GM21786 (cell line): ENCODE measurements at regions not wholly inside any gene's neighbourhood (a gene's known extent, or its start where the extent isn't known, plus 50 kb on each side); places are given as distances from the start of the nearest gene placed in this dataset.

Source experiments
- ATAC-seq: cut with Tn5 transposase; IDR thresholded peaks from one replicate; pipeline ENCODE4 v1.9.1; 2021; ENCODE audit not compliant: unreplicated experiment

DNA sequence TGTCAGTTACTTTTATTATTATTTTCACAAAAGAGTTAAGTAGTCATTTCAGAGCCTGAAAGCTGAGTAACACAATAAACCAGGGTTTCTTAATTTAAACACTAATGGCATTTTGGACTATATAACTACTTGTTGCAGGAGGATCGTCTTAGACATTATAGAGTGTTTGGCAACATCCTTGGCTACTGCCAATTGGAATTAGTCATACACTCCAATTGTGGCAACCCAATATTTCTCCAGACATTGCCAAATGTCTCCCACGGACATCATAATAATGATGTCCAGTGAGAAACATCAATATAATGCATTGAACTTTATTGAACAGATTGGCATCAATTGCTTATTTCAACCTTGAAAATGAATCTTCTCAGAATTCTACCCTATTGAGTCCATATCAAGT, 441.9 kb upstream of the ADGRL4 start:
- ATAC-seq: no peak

DNA sequence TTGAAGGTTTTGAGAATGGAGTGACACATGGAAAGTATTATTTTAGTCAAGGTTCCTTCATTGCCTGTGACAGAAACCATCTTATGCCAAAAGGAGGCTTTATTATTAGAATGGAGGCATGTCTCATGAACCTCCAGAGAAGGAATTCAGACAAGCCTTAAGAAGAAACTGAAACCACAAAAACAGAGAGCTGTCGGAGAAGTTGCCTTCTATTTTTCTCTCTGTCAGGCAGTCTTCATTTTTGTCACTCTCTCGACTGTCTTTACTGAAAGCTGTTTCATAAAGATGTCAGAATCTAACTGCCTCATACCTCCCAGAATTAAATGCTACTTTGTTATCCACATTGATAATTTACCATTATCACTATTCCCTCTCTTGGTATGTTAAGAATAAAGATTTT, 434.7 kb upstream of the ADGRL4 start:
- ATAC-seq: no peak

DNA sequence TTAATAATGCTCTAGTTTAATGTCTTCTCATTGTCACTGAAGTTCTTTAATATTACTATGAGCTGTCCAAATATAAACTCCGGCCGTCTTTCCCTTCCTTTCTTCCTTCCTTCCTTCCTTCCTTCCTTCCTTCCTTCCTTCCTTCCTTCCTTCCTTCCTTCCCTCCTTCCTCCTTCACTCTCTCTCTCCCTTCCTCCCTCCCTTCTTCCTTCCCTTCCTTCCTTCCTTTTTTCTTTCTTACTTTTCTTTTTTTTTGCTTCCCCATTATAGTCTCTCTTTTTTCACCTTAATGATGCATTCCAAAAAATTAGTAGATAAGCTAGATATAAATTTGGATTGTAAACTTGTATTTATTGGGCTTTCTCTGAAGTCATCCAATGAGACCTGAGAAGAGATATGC, 431.0 kb upstream of the ADGRL4 start:
- no peak for ATAC-seq

DNA sequence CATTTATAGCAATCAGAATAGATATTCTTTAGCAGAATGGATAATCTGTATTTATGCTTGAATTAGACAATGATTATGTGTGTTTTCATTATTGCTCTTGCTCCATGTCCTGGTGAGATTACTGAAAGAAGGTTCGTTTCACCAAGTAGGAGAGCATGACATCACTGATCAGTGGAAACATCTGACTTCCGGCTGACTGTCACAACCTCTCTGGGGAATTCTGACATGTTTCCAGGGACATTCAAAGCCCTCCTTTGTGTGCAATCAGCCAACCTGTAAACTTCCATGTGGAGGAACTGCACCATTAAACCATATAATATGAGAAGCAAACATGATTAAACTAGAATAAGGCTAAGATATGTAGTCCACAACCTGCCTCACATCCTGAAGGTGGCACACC, 424.8 kb upstream of the ADGRL4 start:
- no peak for ATAC-seq

DNA sequence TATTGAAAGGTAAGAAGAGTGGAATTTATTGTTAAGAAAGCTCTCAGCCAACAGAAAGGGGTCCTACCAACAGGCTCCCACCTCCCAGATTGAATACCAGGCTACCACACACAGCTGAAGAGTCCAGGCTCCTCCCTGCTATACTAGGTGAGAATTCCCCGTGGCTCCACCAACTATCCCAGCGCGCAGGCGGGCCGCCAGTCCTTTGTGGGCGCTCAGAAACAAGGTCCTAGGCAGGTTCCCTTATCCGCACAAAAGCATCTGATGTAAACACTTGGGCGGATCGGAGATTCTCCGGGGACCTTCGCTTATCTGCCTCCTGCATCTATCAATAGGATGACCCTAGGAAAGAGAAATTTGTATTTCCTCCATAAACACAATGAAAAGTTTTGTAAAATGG, 423.9 kb upstream of the ADGRL4 start:
- no peak for ATAC-seq

DNA sequence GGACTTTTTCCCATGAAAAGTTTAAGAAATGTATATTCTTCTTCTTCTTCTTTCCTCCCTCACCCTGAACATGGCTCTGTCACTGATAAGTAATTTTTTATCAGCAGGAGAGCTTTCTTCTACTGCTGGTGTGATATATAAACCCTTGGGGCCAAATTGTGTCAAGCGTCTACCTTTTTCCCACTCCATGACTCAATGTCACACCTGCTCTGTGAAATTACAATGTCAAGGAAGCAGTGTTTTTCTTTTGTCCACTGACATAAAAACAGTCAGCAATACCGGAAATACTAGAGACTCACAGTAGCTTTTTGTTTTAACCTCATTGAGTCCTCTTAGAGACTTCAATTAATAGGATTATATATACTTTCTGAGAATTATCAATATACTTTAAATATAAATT, 416.2 kb upstream of the ADGRL4 start:
- ATAC-seq: no peak

DNA sequence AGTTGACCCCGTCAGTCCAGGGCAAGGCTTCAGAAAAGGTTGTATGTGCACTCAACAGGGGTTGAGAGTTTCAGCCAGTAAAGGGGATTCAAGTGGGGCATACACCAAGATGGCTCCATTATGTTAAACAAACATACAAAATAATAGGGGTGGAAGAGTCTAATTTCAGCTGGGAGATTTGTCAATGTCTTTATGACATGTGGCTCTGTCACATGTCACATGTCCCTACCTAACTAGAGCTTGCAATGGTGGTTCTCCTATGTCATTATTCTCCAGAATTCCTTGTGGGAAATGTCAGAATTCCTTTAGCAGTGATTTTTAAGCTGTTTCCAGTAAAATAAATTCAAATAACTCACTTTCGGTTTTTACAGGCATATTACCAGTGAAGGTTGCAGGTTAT, 392.0 kb upstream of the ADGRL4 start:
- ATAC-seq: no peak

DNA sequence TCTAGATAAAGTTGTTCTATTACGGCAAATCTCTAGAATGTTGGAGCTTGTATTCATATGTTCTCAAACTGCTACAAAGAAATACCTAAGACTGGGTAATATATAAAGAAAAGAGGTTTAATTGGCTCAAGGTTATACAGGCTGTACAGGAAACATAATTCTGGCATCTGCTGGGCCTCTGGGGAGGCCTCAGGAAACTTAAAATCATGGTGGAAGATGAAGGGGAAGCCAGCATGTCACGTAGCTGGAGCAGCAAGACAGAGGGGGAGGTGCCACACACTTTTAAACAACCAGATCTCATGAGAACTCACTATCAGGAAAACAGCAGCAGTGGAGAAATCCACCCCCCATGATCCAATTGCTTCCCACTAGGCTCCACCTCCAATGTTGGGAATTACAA, 390.4 kb upstream of the ADGRL4 start:
- no peak for ATAC-seq

DNA sequence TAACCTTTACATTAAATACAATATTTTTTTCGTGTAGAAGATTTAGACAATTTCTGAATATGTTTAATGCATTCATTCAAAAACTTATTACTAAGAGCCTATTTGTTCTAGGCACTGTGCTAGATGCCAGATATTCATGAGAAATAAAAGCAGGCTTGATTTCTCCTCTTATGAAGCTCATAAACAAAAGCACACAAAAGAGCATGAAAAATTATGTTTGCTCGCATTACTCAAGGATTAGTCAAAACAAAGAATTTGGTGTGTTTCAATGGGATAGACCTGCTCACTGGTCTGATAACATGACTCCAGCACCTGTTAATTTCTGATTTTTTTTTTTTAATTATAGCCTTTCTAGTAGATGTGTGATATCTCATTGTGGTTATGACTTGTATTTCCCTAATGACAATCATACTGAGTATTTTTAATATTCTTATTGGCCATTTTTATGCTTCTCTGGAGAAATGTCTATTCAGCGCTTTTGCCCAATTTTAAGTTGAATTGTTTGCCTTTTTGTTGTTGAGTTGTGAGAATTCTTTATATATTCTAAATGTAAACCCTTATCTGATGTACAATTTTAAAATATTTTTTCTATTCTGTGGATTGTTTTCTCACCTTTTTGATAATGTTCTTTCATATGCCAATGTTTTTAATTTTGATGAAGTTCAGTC, 382.3 kb upstream of the ADGRL4 start:
- ATAC-seq: no peak

DNA sequence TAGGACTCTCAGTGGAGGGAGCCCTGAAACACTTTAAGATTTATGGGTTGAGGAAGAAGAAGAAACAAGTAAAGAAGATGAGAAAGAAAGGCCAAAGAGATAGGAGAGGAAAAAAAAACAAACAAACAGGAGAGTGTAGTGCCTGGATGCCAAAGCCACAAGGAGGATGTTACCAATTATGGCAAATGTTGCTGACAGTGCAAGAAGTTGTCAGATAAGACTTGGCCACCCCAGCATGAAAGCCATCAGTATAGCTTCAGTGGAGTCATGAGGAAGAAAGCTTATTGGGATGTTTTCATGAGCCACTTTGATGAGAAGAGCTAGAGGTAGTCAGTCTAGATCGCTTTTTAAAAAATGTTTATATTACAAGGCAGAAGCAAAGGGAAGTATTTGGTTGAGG, 380.2 kb upstream of the ADGRL4 start:
- ATAC-seq: no peak

DNA sequence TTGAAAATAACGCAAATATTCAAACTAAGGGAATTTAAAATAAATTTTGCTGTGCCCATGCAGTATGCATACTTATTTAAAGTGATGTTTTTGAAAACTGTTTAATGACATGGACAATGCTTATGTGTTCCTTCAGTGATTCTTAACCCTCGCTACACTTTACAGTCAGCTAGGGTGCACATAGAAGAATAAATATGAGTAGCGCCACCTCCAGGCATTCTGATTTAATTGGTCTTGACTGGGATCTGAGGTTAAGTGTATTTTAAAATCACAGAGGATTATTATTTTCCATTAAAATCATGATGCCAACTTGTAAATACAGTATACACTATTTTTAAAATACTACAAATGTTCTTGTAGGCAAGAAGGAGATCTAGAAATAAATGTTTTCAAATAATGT, 373.5 kb upstream of the ADGRL4 start:
- no peak for ATAC-seq

DNA sequence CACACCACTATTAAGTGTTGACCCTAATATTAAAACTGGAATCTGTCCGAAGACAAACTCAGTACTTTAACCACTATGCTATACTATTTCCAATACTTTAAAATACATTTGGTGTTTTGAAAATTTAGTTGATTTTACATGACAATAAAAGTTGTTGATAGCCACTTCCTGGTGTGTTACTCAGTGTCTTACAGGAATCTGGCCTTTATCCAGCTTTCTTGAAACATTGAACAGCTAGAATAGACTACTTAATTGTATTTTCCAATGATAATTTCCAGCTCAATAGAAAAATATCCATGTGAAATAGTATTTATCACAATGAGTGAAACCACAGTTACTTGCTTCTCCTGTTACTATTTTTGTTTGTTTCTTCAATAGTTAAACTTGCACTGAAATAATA, 369.6 kb upstream of the ADGRL4 start:
- no peak for ATAC-seq

DNA sequence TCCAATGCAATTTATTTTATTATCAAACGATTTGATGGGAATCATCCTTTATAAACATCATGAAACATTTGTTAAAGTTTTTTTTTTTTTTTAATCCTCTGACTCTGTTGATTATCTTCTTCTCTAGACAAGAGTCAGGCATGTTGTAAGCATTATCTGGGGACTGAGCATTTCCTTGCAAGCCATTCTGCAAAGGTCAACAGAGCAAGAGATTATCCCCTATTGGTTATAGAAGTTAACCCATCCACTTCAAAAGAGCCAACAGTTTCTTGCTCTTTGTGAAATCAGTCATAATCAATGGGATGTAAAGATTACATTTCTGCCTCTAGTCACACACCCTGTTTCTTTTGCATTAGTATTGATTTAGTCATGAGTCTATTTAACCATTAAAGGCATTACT, 368.8 kb upstream of the ADGRL4 start:
- no peak for ATAC-seq

DNA sequence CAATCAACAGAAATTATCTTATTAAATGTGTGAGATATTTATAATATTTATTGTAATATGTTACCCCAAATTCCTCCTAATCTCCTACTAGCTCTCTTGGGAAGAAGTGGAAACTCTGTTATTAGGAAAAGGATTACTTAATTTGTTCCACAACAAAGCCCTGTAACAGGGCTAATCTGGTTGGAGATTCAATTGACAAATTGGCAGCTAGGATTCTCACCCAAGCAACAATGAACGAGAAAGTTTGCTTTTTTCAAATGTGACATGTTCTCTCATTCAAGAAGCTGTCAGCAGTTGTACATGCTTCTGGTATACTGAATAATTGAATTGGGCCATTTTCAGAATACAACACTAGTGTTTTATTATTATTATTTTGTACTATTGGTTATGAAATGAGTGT, 367.9 kb upstream of the ADGRL4 start:
- ATAC-seq: no peak

DNA sequence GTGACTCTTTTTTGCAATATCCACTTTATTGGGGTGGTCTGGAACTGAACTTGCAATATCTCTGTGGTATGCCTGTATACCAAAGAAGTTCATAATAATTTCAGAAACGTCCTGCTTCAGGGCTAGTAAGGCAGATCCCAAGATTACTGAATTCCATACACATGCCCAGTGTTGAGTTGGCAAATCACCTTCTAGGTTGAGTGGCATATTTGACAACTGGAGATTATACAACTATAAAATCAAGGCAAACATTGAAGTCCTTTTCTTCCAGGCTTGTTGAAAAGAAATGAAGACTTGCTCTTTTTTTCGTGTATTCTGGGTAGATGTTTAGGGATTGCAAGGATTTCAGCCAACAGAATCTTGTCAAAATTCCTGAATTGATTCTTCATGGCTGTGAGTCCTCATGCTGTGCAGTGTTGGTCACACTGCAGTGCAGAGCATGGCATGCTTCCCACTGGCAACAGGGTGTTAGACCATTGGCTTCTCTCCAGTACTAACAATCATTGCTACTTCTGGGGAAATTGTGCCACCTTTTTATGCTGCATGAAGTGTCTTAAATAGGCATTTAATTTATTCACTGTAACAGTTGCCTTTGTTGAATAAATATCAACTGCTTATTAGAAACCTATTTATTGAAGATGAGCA, 367.1 kb upstream of the ADGRL4 start:
- ATAC-seq: no peak

DNA sequence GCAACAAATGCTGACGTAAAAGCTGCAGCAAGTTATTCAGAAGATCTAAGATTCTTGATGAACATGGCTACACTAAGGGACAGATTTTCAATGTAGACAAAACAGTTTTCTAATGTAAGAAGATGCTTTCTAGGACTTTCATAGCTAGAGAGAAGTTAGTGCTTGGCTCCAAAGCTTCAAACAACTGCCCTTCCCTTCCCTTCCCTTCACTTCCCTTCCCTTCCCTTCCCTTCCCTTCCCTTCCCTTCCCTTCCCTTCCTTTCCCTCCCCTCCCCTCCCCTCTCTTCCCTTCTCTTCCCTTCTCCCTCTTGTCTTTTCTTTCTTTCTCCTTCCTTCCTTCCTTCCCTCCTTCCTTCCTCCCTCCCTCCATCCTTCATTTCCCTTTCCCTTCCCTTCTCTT, 365.3 kb upstream of the ADGRL4 start:
- no peak for ATAC-seq

DNA sequence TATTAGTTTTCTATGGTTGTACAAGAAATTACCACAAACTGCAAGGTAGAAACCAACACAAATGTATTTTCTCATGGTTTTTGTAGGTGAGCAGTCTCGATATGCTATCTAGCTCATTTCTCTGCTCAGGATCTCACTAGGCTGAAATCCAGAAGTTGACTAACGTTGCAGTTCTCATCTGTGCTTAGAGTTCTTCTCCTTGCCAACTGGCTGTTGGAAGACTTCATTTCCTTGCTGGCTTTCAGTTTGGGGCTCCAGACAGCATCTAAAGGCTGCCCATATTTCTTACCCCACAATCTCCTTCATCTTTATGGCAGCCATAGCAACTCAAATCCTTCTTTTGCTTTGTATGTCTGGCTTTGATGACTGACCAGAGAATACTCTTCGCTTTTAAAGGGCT, 362.6 kb upstream of the ADGRL4 start:
- ATAC-seq: no peak

DNA sequence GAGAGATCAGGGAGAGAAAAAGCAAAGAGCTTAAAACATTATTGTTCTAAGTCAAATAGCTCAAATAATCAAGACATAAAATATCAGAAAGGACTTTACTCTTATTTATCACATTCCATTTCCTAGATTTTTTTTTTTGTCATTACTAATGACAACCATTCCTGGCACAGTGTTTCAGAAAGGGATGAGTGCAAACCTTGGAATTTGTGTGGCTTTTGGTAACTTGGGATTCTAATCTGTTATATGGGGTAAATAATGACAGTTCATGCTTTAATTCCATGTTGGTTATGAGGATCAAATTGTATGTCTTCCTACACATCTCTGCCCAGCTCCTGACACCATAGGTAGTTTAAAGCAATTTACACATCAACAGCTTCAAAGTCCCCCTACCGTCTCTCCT, 358.4 kb upstream of the ADGRL4 start:
- no peak for ATAC-seq

DNA sequence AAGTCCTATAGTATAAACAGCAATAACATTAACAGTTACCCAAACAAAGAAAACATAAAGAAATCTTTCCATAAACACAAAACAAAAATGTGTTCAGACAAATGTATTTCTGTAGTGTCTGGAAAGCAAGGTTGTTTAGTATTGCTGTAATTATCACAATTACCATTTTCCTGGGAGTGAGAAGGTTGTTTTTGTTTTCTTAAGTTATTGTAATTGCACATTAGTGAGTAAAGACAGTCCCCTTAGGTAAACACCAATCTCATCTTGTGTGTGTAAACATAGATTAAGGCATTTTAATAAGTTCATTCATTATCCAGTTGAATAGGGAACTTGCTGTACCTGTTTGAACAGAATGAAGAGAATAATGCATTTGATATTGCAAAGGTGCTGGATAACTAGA, 356.9 kb upstream of the ADGRL4 start:
- no peak for ATAC-seq

DNA sequence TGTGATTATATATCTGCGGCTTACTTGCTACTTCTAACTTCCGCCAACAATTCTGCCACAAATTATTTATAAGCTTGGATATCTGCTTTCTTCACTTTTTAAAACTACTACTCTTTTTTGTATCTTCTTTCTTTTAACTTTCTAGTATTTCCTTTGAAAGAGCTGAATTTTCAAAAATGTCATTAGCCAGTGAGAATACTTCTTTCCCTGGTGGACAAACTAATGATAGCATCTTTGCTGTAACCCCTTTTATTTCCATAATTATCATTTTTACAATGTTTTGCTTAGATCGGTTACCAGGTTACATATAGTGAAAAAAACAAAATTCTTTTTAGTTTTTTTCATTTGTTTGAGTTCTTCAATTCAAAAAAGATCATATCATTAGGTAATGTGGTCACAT, 355.9 kb upstream of the ADGRL4 start:
- ATAC-seq: no peak

DNA sequence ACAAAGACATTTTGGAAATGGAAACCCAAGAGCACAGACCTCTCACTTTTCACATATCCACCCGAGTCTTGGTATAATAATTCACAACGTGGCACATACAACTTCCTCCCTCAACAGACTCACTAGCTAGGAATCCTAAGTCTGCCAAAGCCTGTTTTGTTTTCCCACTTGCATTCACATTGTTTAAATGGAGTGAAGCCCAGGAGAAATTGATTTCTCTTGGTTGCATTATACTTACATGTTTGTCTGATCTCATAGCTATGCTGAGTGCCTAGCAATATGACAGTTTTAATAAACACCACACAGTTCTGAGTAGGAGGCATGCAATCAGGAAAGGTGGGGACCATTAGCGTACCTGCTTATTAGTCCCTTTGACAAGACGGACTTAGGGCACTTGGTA, 348.6 kb upstream of the ADGRL4 start:
- ATAC-seq: no peak

DNA sequence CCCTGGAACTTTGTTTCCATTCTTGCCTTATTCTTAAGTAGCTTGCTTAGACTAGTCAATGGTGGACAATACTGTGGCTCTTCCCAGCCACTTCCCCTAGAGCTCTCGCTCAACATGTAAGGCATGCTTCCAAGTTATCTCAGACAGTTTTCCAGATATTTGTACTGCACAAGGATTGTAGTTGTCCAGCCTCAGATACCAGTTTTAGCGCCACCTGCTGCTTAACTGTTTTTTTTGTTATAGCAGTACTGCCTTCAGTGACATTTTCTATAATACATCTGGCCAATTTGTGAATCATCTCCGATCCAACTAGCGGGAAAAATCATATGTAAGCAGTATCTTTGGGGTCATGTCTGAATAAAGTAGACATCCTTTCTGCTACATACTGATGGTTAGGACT, 346.7 kb upstream of the ADGRL4 start:
- no peak for ATAC-seq

DNA sequence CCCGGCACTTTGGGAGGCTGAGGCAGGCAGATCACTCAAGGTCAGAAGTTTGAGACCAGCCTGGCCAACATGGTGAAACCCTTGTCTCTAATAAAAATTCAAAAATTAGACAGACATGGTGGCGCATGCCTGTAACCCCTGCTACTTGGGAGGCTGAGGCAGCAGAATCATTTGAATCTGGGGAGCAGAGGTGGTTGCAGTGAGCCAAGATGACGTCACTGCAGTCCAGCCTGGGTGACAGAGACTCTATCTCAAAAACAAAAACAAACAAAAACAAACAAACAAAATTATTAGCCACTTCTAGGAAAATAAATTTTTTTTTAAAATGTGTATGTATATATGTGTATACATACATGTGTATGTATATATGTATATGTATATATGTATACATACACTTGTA, 320.3 kb upstream of the ADGRL4 start:
- ATAC-seq: no peak
